GM12878 (cell line): ENCODE measurements at regions not wholly inside any gene's neighbourhood (a gene's known extent, or its start where the extent isn't known, plus 50 kb on each side); places are given as distances from the start of the nearest gene placed in this dataset.

ENCODE experiments used
- ATAC-seq: fragments of 200-7000 bp; cut with Tn5 transposase; 3 replicates; pipeline ENCODE4 v1.9.1; 2020; ENCODE audit warnings: mild to moderate bottlenecking, moderate library complexity
- BruUV-seq: library from RNA; stranded (reverse); fragments of 400-500 nt; replicated peaks from 2 replicates; lab custom pipeline; 2021; lab: Mats Ljungman, UMichigan
- CTCF ChIA-PET: fragments of 300-600 bp; sonication (Branson Sonifier 250); formaldehyde crosslinking; extraction: SDS; loops from one replicate; lab custom pipeline; 2021; ENCODE audit warnings: inconsistent platforms; lab: Yijun Ruan, JAX
- POLR2A ChIA-PET: fragments of 350-600 bp; formaldehyde crosslinking; extraction: SDS; loops from one replicate; lab custom pipeline; 2021; ENCODE audit warnings: inconsistent platforms; lab: Charles Lee
- RAD21 ChIA-PET: fragments of 300-600 bp; sonication (Branson Sonifier 250); formaldehyde crosslinking; loops from one replicate; lab custom pipeline; 2023; ENCODE audit warnings: antibody characterized with exemption; ENCODE audit not compliant: unreplicated experiment; lab: Charles Lee
- SMC1A ChIA-PET: fragments of 300-600 bp; sonication (Branson Sonifier 250); formaldehyde crosslinking; loops from one replicate; lab custom pipeline; 2023; ENCODE audit not compliant: unreplicated experiment, uncharacterized antibody; lab: Charles Lee
- DNase-seq: peaks from one replicate; pipeline ENCODE4 v3.0.0-alpha.2; 2011; ENCODE audit warnings: low read depth, low spot score
- FAIRE-seq: peaks from 3 replicates; lab custom pipeline; 2011; peaks lifted over from hg19 to GRCh38; lab: Jason Lieb, UNC
- H2AFZ ChIP-seq: 2 replicates; pipeline ENCODE4 v1.6.0; 2011; ENCODE audit warnings: low read depth, low read length, control low read depth; ENCODE audit not compliant: control insufficient read depth
- H3K27ac ChIP-seq: 2 replicates; pipeline ENCODE4 v1.5.1; 2011; ENCODE audit warnings: control low read depth; ENCODE audit not compliant: control insufficient read depth, insufficient read depth
- H3K27me3 ChIP-seq, 2 experiments: replicated peaks in 1 of 2; 2 replicates each; pipeline versions ENCODE4 v1.6.0 to v1.6.1; 2011; ENCODE audit warnings: low read length in 1 of 2; ENCODE audit not compliant: control insufficient read depth in 2 of 2, insufficient read depth in 2 of 2
- H3K36me3 ChIP-seq, 2 experiments: 2 replicates each; pipeline ENCODE4 v1.5.1; 2011; ENCODE audit warnings: low read length in 1 of 2; ENCODE audit not compliant: control insufficient read depth in 2 of 2, insufficient read depth in 2 of 2
- H3K4me1 ChIP-seq: 2 replicates; pipeline ENCODE4 v1.6.1; 2011; ENCODE audit warnings: mild to moderate bottlenecking, low read length, moderate library complexity, mixed read lengths; ENCODE audit not compliant: control insufficient read depth, insufficient read depth
- H3K4me2 ChIP-seq: 2 replicates; pipeline ENCODE4 v1.6.0; 2011; ENCODE audit warnings: control low read depth; ENCODE audit not compliant: control insufficient read depth, insufficient read depth
- H3K4me3 ChIP-seq: fragments of 200-600 bp; sonication (generic); 2 replicates; pipeline ENCODE4 v1.5.1; 2016
- H3K79me2 ChIP-seq: 2 replicates; pipeline ENCODE4 v1.6.0; 2011; ENCODE audit warnings: low read length; ENCODE audit not compliant: control insufficient read depth, insufficient read depth
- H3K9ac ChIP-seq: 2 replicates; pipeline ENCODE4 v1.8.0; 2011; ENCODE audit warnings: low read length, control low read depth, mixed read lengths; ENCODE audit not compliant: control insufficient read depth, insufficient read depth
- H3K9me3 ChIP-seq: replicated peaks from 3 replicates; pipeline ENCODE4 v1.5.1; 2011; ENCODE audit warnings: mild to moderate bottlenecking, low read length; ENCODE audit not compliant: control insufficient read depth, insufficient read depth
- H4K20me1 ChIP-seq: 2 replicates; pipeline ENCODE4 v1.6.0; 2011; ENCODE audit not compliant: control insufficient read depth, insufficient read depth
- BACH1 ChIP-seq: fragments of 450-650 bp; IDR thresholded peaks from 2 replicates; pipeline ENCODE4 v1.6.1; 2017; ENCODE audit warnings: mild to moderate bottlenecking, borderline replicate concordance
- CTCF ChIP-seq, 3 experiments: IDR thresholded peaks in 2 of 3; conservative IDR thresholded peaks in 1 of 3; 2 replicates each; pipeline ENCODE4 v1.5.1; 2011; ENCODE audit warnings: low read depth in 3 of 3, low read length in 3 of 3, mild to moderate bottlenecking in 3 of 3, control low read depth in 2 of 3, moderate library complexity in 2 of 3, inconsistent platforms in 1 of 3, mixed read lengths in 1 of 3; ENCODE audit not compliant: control insufficient read depth in 2 of 3, insufficient read depth in 1 of 3; ENCODE audit errors: extremely low read depth in 1 of 3
- MEF2B ChIP-seq: fragments of 450-650 bp; IDR thresholded peaks from 2 replicates; pipeline ENCODE4 v1.6.1; 2018; ENCODE audit warnings: mild to moderate bottlenecking, moderate library complexity; ENCODE audit not compliant: partially characterized antibody, poor library complexity, severe bottlenecking
- NR2F1 ChIP-seq: fragments of 450-650 bp; conservative IDR thresholded peaks from 2 replicates; pipeline ENCODE4 v1.6.1; 2017; ENCODE audit warnings: mild to moderate bottlenecking
- PAX8 ChIP-seq: fragments of 450-650 bp; IDR thresholded peaks from 2 replicates; pipeline ENCODE4 v1.6.1; 2017; ENCODE audit warnings: mild to moderate bottlenecking, moderate library complexity
- RCOR1 ChIP-seq: conservative IDR thresholded peaks from 2 replicates; pipeline ENCODE4 v1.6.1; 2012; ENCODE audit warnings: low read depth, low read length, improper control_type of control experiment
- SIN3A ChIP-seq: IDR thresholded peaks from 2 replicates; pipeline ENCODE4 v1.6.1; 2012; ENCODE audit warnings: low read depth, low read length, improper control_type of control experiment
- WGBS: methylation state at CpG from one replicate; pipeline ENCODE4 v1.1.6; 2016; ENCODE audit warnings: low lambda C conversion rate; ENCODE audit not compliant: insufficient replicate concordance, insufficient coverage; ENCODE audit errors: missing lambda C conversion rate; 5-methylcytosine and 5-hydroxymethylcytosine counted together
- in situ Hi-C: fragments of 300-500 bp; cut with MboI; formaldehyde crosslinking; loops from 9 replicates; pipeline ENCODE4 v1.14.3; 2018; ENCODE audit warnings: mixed read lengths
- intact Hi-C: fragments of 100-400 bp; cut with micrococcal nuclease; formaldehyde crosslinking; loops from one replicate; pipeline ENCODE4 v1.14.2; 2022; ENCODE audit not compliant: unreplicated experiment

- no peak overlapping the region for H2AFZ ChIP-seq
- H3K4me3 ChIP-seq, result no peak overlapping the region
- WGBS, result 14% methylated on average over 2 of the region's 2 CpGs
- H3K27ac ChIP-seq, result no peak overlapping the region
- H3K4me2 ChIP-seq, result no peak overlapping the region
- RAD21 ChIA-PET, result no interaction called here
- FAIRE-seq (no peak), DNase-seq (no peak), ATAC-seq (no peak)
- no peaks in the 10 kb centered on the region for H4K20me1 ChIP-seq
- BruUV-seq, result no TSS peak
- TF ChIP-seq BACH1 (no peak), PAX8 (no peak), SIN3A (no peak), MEF2B (no peak), NR2F1 (no peak), CTCF (IDR thresholded peaks at IDR 0.05 in 2 of 3, conservative IDR thresholded peaks at IDR 0.05 in 1 of 3; ENCODE audit: control insufficient read depth in 2 of 3, extremely low read depth in 1 of 3, insufficient read depth in 1 of 3, low read depth in 3 of 3, low read length in 3 of 3) (no peak), RCOR1 (no peak)
- H3K9ac ChIP-seq, result no peak overlapping the region
- H3K79me2 ChIP-seq, result no peaks in the 10 kb centered on the region
- H3K27me3 ChIP-seq, result no peaks in the 10 kb centered on the region
- H3K4me1 ChIP-seq, result no peaks in the 10 kb centered on the region
- in situ Hi-C loops (no loop called here), intact Hi-C loops (no loop called here)
- H3K36me3 ChIP-seq, result no peaks in the 10 kb centered on the region
- SMC1A ChIA-PET, result no interaction called here
- no peaks in the 10 kb centered on the region for H3K9me3 ChIP-seq
- CTCF ChIA-PET, result no interaction called here
- POLR2A ChIA-PET, result no interaction called here
Measured at GRCh38 chr13:110004814-110005213, 218.4 kb upstream of the IRS2 start.
